ENCODE measurements at regions not wholly inside any gene's neighbourhood (a gene's known extent, or its start where the extent isn't known, plus 50 kb on each side); places are given as distances from the start of the nearest gene placed in this dataset.
"Not testable (repeated sequence)": the region's sequence is repeated elsewhere in the genome, so short reads cannot be mapped to it uniquely, and the experiment has no call there.

DNA sequence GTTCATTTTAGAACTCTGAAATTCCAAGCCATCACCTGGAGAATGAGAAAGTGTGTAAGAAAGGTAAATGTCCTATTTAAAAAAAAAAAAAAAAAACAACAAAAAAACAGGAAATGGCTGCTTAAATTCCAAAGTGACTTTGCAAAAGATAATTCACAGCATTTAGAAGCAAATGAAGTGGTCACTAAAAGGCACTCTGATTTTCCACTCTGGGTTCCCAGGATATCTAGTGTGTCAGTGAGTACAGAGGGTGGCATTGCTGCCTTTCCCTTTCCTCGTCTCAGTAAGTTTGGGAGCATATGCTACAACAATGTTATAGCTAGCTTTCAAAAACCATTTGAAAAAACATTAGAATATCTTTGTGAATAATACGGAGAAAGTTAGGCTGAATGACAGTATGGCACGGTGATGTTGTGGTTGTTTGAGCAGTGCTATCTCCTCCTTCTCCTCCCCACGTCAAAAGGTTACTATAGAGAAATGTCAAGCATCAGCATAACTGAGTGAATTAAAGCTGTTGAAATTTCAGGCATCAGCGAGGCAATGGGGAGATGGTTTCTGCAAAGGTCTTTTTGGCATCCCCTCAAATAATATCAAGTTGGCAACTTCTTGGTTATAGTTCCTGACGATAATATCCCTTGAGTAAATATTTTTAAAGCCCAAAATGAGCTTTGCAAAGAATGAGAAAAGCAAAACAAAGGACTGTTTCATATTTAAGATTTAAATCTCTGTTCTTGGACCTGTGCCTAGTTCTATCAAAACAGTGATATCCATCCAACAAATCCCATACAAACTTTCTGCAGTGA is 164.5 kb upstream of the E2F7 start:
- no peak overlapping the region for H3K4me3 ChIP-seq (ENCODE audit: low read depth, low read length)

DNA sequence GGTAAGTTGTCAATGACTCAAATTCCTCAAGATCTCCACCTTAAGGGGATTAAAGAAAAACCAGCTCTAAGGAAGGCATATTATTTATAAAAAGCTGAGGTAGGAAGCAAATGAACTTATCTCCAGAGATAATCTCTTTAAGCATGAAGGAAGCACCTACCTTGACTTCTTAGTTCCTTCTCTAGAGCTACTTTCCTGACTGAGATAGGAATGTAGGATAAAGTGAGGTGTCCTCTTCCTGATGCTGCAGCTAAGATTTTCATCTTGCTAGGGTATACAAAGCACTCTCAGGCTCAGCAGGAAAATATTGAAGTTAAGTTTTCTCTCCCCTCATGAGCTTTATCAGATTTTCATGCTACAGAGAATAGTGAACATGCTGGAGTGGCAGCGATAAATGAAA is 163.0 kb upstream of the E2F7 start:
- H3K4me3 ChIP-seq (ENCODE audit: low read depth, low read length) = no peak overlapping the region

DNA sequence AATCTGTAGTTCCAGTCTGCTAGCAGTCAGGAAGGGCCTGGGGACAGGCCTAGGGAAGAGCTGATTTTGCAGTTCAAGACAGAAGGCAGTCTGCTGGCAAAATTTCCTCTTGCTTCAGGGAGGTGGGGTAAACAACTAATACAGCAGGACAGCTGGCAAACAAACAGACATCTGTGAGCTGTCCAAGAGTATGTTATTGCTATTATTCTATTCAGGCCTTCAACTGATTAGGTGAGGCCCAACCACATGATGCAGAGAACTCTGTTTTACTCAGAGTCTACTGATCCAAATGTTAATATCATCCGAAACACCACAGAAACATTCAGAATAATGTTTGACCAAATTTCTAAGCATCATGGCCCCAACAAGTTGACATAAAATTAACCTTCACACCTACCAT is 161.0 kb upstream of the E2F7 start:
- H3K4me3 ChIP-seq (ENCODE audit: low read depth, low read length) = no peak overlapping the region

DNA sequence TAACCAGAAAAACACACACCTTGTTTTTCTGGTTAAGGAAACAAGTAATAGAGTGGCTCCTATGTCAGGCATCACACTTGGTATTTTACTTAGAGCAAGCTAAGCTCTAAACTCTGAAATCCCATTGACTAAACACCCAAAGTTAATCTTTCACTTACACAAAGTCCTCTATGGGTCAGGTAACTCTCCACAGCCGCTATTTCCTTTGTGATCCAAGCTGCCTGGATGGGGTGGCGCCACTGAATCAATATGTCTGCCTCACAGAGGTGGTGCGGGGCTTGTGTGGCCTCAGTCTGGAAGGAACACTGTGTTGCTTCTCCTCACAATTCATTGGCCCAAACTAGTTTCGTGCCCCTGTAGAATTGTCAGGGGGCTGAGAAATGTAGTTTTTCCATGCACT is 160.0 kb upstream of the E2F7 start:
- H3K4me3 ChIP-seq (ENCODE audit: low read depth, low read length) = no peak overlapping the region

DNA sequence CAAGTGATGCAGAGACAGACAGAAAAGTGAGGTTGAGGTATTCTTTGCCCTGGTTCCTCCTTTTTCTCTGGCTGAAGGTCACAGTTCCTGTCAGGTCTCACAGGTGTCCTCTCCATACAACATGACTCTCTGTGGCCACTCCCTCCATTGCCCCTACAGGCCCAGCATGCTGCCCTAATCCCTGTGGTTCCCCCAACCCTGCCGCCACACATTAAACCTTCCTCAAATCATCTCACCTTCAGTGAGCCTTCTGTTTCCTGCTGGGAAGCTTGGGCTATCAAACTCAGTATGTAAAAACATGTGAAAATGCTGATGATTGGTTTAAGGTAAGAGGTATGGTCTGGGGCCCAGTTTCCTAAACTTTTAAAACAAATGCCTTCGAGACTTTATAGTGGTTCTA is 159.0 kb upstream of the E2F7 start:
- no peak overlapping the region for H3K4me3 ChIP-seq (ENCODE audit: low read depth, low read length)

DNA sequence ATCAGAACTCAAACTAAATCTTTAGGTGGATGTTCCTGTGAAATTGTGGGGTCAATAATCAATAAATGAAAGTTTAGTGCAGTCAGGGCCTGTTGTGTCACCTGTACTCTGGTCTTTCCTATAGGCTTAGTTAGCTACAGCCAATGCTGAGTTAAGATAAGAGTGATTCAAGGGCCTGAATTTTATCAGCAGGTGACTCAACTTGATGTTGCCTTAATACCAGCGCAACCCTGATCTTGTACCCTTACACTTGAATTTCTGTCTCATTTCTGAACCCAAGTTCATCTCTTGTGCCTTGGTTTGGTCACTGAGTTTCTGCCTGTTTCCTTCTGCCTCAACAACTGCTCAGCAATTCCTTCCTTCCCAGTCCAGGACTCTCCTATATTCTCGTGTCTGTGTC is 157.0 kb upstream of the E2F7 start:
- H3K4me3 ChIP-seq (ENCODE audit: low read depth, low read length) = no peak overlapping the region

DNA sequence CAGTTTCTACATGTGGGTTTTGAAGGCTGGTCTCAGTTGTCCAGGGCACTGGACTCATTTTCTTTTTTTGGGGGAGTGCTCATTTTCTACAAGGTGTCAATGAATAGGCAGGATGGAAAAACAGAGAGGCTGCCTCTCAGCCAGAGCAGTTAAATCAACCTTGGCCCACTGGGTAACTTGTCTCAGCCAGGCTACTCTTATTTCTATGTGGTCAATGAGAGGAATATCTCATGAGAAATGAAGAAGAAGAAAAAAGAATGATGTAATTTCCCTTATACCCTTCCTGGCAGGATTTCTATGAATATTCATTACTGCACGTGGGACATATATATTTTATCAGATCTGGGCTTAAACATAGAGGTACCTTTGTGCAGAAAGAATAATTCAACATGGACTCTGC is 155.2 kb upstream of the E2F7 start:
- H3K4me3 ChIP-seq (ENCODE audit: low read depth, low read length) = no peak overlapping the region

DNA sequence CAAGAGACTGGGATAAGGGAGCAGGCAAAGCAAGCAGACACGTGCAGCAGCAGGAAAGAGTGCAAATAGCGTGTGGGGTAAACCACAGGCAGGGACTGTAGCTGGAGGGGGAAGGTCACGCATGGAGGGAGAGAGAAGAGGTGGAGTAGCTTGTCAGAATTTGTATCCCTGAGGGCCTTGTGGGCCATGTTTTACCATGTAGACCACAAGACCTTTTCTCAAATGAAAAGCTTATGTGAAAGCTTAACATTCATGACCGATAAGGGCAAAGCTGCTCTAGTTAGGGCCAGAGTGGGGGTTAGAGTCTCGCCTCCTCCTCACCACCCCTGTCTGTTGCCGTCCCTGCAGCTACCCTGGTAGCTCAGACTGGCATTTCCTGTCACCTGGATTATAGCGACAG is 152.9 kb upstream of the E2F7 start:
- no peak overlapping the region for H3K4me3 ChIP-seq (ENCODE audit: low read depth, low read length)

DNA sequence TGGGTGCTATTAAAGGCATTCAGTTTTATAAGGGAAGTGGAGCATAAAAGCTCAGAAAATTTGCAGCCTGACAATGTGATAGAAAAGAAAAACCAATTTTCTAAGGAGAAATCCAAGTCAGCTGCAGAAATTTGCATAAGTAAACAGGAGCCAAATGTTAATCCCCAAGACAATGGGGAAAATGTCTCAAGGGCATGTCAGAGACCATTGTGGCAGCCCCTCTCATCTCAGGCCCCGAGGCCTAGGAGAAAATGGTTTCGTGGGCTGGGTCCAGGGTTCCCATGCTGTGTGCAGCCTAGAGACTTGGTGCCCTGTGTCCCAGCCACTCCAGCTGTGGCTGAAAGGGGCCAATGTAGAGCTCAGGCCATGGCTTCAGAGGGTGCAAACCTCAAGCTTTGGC is 150.8 kb upstream of the E2F7 start:
- not testable (repeated sequence) for H3K4me3 ChIP-seq (ENCODE audit: low read depth, low read length)

DNA sequence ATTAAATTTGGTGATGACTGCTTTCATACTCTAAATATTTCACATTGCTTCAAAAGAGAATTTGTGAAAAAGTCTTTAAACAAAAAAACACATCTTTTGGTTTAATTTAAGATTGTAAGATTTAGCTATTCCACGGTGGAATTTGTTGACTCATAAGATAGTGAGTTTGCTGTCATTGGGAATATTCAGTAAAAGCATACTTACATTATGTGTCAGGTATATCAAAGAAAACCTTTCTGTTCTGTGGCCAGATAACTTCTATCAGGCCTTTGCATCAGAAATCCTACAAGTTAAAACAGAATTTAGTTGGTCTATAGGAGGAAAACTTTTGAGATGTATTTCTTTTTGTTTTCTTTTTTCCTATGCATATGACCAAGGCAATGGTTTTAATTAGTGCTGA is 148.8 kb upstream of the E2F7 start:
- H3K4me3 ChIP-seq (ENCODE audit: low read depth, low read length) = no peak overlapping the region

DNA sequence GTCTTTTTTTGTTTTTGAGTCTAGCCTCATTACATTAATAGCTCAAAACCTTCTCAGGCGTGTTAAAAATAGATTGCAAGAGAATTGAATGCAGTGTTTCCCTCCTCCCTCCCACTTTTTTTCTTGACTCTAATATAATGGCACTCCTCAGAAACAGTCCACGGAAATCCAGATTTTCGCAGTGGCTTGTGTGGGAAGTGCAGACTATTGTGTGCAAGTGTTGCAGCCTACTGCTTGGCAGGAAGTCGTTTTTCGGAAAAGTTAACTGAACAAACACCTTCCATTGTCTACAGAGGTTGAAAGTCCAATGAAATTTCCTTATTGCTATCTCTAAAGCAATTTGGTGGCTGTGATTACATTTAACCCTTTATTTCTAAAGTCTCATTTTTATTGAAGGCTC is 147.9 kb upstream of the E2F7 start:
- H3K4me3 ChIP-seq (ENCODE audit: low read depth, low read length) = no peak overlapping the region

DNA sequence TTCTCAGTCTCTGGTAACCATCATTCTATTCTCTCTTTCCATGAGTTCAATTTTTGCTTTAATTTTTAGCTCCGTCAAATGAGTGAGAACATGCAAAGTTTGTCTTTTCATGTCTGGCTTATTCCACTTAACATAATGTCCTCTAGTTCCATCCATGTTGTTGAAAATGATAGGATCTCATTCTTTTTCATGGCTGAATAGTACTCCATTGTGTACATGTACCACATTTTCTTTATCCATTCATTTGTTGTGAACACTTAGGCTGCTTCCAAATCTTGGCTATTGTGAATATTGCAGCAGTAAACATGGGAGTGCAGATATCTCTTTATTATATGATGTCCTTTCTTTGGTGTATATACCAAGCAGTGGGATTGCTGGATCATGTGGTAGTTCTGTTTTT is 145.4 kb upstream of the E2F7 start:
- no peak overlapping the region for H3K4me3 ChIP-seq (ENCODE audit: low read depth, low read length)

DNA sequence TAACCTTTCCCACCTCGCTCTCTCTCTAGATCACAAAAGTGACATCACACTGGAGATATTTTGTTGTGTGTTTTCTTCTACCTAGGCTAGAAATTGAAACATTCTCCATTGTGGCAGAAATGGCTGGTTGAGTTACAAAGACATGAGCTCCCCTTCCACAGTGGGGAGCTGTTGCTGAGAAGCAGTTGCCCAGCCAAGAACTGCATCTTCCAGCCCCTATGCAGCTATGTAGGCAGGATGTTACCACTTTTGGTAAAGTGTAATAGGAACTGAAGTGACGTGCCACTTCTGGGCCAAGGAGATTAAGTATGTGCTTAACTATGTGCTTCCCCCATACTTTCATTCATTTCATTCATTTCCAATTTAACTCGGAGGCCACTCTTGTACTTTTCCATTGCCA is 138.7 kb upstream of the E2F7 start:
- no peak overlapping the region for H3K4me3 ChIP-seq (ENCODE audit: low read depth, low read length)

DNA sequence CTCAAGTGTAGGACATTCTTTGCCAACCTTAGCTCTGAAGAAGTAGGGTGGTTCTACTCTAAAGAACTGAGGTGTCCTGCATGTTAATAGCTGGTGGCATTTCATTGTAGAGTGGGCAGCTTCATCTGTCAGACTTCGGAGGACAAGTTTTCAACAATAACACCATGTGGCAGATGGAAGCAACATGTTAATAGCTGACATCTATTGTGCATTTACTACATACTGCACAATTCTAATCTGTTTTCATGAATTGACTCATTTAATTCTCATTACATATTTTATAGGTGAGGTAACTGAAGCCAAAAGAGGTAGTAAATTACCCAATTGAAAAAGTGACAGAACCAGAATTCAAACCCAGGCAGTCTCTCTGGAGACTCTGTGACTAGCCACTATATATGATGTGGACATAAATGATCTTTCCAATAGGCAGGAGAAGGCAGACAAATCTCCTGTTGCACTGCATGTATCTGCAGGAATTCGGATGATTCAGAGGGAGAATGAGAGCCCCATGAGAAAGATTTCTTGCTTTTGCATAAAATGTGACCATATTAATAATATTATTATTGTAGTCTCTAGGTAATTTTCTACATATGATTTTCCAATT is 137.2 kb upstream of the E2F7 start:
- no peak overlapping the region for H3K4me3 ChIP-seq (ENCODE audit: low read depth, low read length)

DNA sequence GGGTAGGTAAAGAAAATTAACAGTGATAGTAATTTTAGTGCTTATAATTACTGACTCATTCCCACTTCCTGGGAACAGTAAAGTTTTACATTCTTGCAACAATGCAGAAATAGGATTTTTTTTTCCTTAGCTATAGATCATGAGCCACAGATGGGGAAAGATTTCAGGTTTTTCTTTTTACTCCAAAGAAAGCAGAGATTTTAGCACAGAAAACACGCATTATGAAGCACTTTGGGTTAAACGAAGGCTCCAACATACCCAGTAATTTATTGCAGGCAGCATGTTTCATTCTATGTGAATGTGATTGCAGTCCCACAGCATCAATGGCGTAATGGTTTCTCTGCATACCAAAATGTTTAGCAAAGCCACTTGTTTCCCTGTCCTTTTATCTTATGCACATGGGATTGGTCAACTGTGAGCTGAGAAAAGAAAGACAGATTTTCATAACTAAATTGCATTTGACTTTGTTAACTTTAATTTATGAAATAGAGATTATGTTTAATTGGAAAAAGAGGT is 124.6 kb upstream of the E2F7 start:
- H3K4me3 ChIP-seq (ENCODE audit: low read depth, low read length) = no peak overlapping the region

DNA sequence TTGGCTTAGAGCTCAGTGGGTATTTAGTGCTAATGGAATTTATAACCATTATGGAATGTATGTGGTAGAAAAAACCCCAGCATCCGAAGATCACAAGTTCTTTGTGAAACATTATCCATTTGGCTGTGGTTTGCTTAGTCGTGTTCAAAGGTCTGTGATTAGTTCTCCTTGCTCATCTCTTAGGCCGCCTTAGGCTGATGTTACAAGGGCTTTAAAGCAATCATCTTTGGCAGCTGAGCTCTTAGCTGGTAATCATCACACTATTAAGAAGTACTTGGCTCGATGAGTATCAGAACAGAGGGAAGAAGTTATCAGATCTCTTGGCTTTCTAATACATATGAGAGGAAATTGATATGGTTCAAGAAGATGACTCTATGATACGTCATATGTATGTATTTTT is 124.1 kb upstream of the E2F7 start:
- no peak overlapping the region for H3K4me3 ChIP-seq (ENCODE audit: low read depth, low read length)

DNA sequence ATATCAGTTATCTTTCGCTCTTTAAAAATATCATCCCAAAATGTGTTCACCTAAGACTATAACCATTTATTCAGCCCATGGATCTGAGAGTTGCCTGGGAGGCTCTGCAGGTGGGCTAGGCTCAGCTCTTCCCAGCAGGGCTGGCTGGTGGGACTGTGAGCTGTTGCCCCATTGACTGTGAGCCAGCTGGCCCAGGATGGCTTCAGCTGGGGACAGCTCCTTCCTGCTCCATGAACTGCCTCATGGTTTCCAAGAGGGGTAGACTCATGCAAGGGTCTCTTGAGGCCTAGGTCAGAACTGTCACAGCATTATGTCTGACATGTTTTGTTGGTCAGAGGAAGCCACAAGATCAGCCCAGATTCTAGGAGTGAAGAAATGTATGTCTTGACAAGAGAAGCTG is 114.1 kb upstream of the E2F7 start:
- no peak overlapping the region for H3K4me3 ChIP-seq (ENCODE audit: low read depth, low read length)

DNA sequence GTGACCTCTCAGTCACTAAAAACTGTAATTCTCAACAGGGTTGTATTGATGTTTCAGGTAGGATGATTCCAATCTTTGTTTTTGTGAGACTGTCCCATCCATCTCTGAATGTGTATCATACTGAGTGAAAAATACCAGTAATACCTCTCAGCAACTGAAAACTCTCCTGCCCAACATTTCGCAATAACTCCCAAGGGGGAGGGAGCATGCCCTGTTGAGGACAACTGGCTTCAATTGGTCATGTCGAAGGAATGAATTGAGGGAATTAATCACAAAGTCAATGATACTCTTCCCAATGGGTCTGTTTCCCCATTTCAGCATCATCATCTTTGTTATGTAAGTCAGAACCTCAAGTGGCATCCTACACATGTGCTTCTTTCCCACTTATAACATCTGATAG is 102.4 kb upstream of the E2F7 start:
- no peak overlapping the region for H3K4me3 ChIP-seq (ENCODE audit: low read depth, low read length)

DNA sequence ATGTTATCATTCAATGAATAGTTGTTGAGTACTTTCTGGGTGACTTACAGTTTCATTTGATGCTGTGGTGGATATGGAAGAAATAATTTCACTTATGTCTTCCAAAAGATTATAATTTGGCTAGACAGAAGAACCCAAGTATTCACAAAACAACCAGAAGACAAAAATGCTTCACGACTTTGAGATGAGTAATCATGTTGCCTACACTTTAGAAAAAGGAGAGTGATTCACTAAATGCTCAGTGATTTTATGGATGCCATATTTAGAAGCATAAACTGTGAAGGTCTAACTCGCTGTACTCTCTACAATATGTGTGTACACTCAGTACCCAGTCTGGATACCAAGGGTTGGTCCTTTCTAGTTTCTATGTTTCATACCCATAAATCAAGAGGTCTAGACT is 101.3 kb upstream of the E2F7 start:
- H3K4me3 ChIP-seq (ENCODE audit: low read depth, low read length) = no peak overlapping the region

DNA sequence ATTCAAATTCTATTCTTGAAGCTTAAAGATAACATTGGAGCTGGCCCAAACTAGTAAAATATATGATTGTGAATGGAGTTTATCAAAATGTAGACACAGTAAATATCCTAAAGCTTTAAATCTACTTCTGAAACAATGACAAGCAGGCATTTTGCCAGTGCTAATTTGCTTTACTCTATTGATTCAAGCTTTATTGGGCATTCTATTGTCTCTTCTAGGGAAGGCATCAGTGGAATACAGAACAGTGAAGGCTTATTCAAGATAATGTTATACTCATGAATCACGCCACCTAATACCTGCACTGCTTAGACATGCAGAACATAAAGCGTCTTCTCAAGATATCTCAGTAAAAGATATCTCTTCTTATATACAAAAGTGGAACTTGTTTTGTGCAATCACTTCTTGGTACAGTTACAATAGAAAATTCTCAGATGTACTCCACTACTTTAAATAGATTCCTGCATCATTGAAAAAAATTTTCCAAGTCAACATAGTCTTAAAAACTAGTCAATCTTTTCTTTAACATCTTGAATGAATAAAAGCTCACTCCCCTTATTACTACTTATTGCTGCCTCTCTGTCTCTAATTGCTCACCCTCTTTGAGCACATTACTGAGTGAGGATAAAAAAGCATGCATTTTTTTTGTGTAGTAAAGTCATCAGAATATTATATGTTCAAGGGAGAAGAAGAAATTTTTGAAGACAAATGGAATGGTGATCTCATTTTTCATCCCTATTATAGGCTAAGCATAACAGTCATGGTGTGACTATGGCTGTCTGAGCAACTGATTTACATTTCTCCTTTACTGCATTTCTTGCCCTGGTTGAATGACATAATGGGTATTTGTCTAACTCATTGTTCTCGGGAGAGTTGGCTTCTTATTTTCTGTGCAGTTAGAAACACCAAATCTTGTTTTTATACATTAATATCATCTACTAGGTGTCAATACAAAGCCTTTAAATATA is 98.0 kb upstream of the E2F7 start:
- H3K4me3 ChIP-seq (ENCODE audit: low read depth, low read length) = no peak overlapping the region

DNA sequence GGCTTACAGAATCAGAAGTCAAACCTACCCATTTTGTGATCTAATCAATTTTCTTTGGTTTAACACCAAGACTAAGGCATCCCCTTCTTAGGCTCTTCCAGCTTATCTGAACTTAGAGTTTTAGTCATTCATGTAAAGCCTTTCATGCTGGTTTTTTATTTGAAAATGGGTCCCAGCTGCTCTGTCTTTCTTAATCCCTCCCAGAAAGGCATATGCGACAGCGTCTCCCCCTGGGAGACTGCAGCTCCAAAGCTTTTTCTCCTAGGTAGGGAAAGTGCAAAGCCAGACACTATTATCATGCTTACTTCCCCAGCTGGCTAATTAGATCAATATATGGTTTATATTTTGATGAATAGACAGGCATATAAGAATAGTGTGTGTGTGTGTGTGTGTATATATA is 96.6 kb upstream of the E2F7 start:
- no peak overlapping the region for H3K4me3 ChIP-seq (ENCODE audit: low read depth, low read length)

DNA sequence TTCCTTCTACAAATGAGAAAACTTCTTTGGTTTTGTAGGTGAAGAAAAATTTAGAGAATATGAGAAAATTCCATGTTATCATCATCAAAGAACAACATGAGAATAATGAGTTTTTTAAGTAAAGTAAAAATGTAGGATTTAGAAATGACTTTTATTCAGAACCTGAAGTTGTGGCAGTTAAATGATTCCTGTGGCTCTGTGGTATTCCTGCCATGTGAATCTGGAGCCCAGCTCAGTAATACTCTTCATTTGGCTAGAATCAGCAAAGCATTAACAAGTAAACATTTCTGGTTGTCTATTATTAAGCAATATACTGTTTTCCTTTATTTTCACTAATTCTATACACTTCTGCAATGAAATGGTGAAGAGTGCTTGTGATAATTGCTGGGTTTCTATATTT is 95.6 kb upstream of the E2F7 start:
- H3K4me3 ChIP-seq (ENCODE audit: low read depth, low read length) = no peak overlapping the region

All from iPS-11a (cell line).